ENCODE measurements at regions not wholly inside any gene's neighbourhood (a gene's known extent, or its start where the extent isn't known, plus 50 kb on each side); places are given as distances from the start of the nearest gene placed in this dataset.

DNA sequence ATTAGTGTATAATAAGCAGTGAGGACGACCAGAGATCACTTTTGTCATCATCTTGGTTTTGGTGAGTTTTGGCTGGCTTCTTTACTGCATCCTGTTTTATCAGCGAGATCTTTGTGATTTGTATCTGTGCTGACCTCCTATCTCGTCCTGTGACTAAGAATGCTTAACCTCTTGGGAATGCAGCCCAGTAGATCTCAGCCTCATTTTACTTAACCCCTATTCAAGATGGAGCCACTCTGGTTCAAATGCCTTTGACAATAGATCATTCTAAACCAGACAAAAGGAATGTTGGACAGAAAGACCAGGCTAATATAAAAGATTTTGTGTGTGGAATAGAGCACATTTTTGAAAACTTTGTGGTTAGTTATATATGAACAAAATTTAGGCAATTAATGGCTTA lies 618.5 kb upstream of the BCHE start:
- Mint-ChIP-seq H3K27me3 (ENCODE audit: insufficient read depth, low read depth) (no peaks in the 10 kb centered on the region), H3K36me3 (no peaks in the 10 kb centered on the region), H3K4me1 (no peaks in the 10 kb centered on the region), H3K4me3 (no peak overlapping the region), H3K9me3 (no peaks in the 10 kb centered on the region), H3K27ac (no peak overlapping the region)
- Histone ChIP-seq H3K27me3 (no peaks in the 10 kb centered on the region), H3K4me3 (no peak overlapping the region), H3K27ac (no peak overlapping the region), H3K9ac (no peak overlapping the region), H3K79me2 (ENCODE audit: low read depth) (no peaks in the 10 kb centered on the region), H3K4me2 (no peak overlapping the region), H3F3A (ENCODE audit: low read depth) (no peaks in the 10 kb centered on the region), H2AFZ (replicated peaks) (no peak overlapping the region), H3K36me3 (no peaks in the 10 kb centered on the region), H3K4me1 (no peaks in the 10 kb centered on the region), H4K20me1 (ENCODE audit: low read depth) (no peaks in the 10 kb centered on the region), H3K9me3 (ENCODE audit: low read depth) (no peaks in the 10 kb centered on the region)
- no peak for TF ChIP-seq CTCF (IDR thresholded peaks at IDR 0.05)
- no peak for TF ChIP-seq EZH2 (IDR thresholded peaks at IDR 0.05)
- no peak for TF ChIP-seq EZH2phosphoT487 (IDR thresholded peaks at IDR 0.05)
- DNase-seq (ENCODE audit: low spot score): no peak

DNA sequence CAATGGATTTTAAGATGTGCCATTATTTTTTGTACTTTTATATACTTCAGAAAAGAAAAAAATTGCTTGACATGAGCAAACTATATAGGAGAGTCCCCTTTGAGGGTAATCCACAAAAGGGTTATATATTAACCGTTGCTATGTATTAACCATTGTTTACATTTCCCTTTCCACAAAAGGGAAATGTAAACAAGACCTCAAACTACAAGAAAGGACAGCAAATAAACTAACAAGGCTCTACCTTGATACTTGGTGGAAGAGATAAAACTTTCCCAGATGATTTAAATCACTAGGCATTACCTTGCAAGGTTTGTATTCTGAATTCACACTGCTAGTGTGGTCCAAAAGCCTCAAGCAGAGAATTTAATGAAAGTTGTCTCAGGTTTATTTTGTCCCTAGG lies 616.3 kb upstream of the BCHE start:
- no peaks in the 10 kb centered on the region for H3K36me3 Mint-ChIP-seq
- H4K20me1 ChIP-seq (ENCODE audit: low read depth): no peaks in the 10 kb centered on the region
- no peak overlapping the region for H3K4me2 ChIP-seq
- no peak overlapping the region for H2AFZ ChIP-seq (replicated peaks)
- H3K27ac Mint-ChIP-seq: no peak overlapping the region
- no peak overlapping the region for H3K4me3 Mint-ChIP-seq
- H3F3A ChIP-seq (ENCODE audit: low read depth): no peaks in the 10 kb centered on the region
- no peak for DNase-seq (ENCODE audit: low spot score)
- TF ChIP-seq EZH2 (IDR thresholded peaks at IDR 0.05) (no peak), CTCF (IDR thresholded peaks at IDR 0.05) (no peak)
- H3K27ac ChIP-seq: no peak overlapping the region
- H3K4me1 Mint-ChIP-seq: no peaks in the 10 kb centered on the region
- no peaks in the 10 kb centered on the region for H3K79me2 ChIP-seq (ENCODE audit: low read depth)
- H3K27me3 ChIP-seq: no peaks in the 10 kb centered on the region
- H3K27me3 Mint-ChIP-seq (ENCODE audit: insufficient read depth, low read depth): no peaks in the 10 kb centered on the region
- H3K36me3 ChIP-seq: no peaks in the 10 kb centered on the region
- no peaks in the 10 kb centered on the region for H3K4me1 ChIP-seq
- H3K9me3 ChIP-seq (ENCODE audit: low read depth): no peaks in the 10 kb centered on the region
- H3K9me3 Mint-ChIP-seq: no peaks in the 10 kb centered on the region
- H3K9ac ChIP-seq: no peak overlapping the region
- H3K4me3 ChIP-seq: no peak overlapping the region

GRCh38 chr3:166451997-166452396 lies 614.8 kb upstream of the BCHE start:
- Histone ChIP-seq H3K9me3 (ENCODE audit: low read depth) (no peaks in the 10 kb centered on the region), H3F3A (ENCODE audit: low read depth) (no peaks in the 10 kb centered on the region), H3K79me2 (ENCODE audit: low read depth) (no peaks in the 10 kb centered on the region), H4K20me1 (ENCODE audit: low read depth) (no peaks in the 10 kb centered on the region), H3K27ac (no peak overlapping the region), H3K4me2 (no peak overlapping the region), H3K4me3 (no peak overlapping the region), H2AFZ (replicated peaks) (no peak overlapping the region), H3K4me1 (no peaks in the 10 kb centered on the region), H3K36me3 (no peaks in the 10 kb centered on the region), H3K27me3 (no peaks in the 10 kb centered on the region), H3K9ac (no peak overlapping the region)
- TF ChIP-seq CTCF (IDR thresholded peaks at IDR 0.05): no peak
- no peak for TF ChIP-seq EZH2phosphoT487 (IDR thresholded peaks at IDR 0.05)
- no peak for TF ChIP-seq EZH2 (IDR thresholded peaks at IDR 0.05)
- Mint-ChIP-seq H3K9me3 (no peaks in the 10 kb centered on the region), H3K27me3 (ENCODE audit: insufficient read depth, low read depth) (no peaks in the 10 kb centered on the region), H3K4me1 (no peaks in the 10 kb centered on the region), H3K36me3 (no peaks in the 10 kb centered on the region), H3K4me3 (no peak overlapping the region), H3K27ac (no peak overlapping the region)
- DNase-seq (ENCODE audit: low spot score): no peak

DNA sequence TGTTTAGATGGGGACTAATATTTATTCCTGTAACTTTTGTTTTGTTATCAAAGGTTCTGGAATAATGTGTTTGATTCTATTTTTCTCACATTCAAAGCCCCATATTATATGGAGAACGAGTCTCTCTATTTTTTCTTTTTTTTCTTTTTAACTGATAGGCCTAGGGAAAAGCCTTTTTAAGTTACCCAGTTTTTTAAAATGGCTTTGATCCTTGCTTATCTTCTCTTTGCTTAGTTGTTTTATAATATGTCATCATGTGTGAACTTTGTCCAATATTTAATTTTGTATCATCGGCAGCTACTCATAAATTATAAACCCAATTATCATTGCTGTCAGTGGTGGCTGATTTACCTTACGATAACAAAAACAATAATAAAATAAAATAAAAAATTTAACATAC lies 610.3 kb upstream of the BCHE start:
- no peaks in the 10 kb centered on the region for H4K20me1 ChIP-seq (ENCODE audit: low read depth)
- Mint-ChIP-seq H3K27me3 (ENCODE audit: insufficient read depth, low read depth) (no peaks in the 10 kb centered on the region), H3K9me3 (no peaks in the 10 kb centered on the region), H3K36me3 (no peaks in the 10 kb centered on the region), H3K4me1 (no peaks in the 10 kb centered on the region), H3K4me3 (no peak overlapping the region), H3K27ac (no peak overlapping the region)
- H3K36me3 ChIP-seq: no peaks in the 10 kb centered on the region
- H3K9ac ChIP-seq: no peak overlapping the region
- H3K79me2 ChIP-seq (ENCODE audit: low read depth): no peaks in the 10 kb centered on the region
- H3F3A ChIP-seq (ENCODE audit: low read depth): no peaks in the 10 kb centered on the region
- H3K4me2 ChIP-seq: no peak overlapping the region
- TF ChIP-seq CTCF (IDR thresholded peaks at IDR 0.05) (no peak), EZH2phosphoT487 (IDR thresholded peaks at IDR 0.05) (no peak), EZH2 (IDR thresholded peaks at IDR 0.05) (no peak)
- DNase-seq (ENCODE audit: low spot score): no peak
- H3K9me3 ChIP-seq (ENCODE audit: low read depth): no peaks in the 10 kb centered on the region
- H3K4me3 ChIP-seq: no peak overlapping the region
- no peaks in the 10 kb centered on the region for H3K4me1 ChIP-seq
- no peaks in the 10 kb centered on the region for H3K27me3 ChIP-seq
- H3K27ac ChIP-seq: no peak overlapping the region
- H2AFZ ChIP-seq (replicated peaks): no peak overlapping the region
